NT2/D1 (cell line): ENCODE measurements at regions not wholly inside any gene's neighbourhood (a gene's known extent, or its start where the extent isn't known, plus 50 kb on each side); places are given as distances from the start of the nearest gene placed in this dataset.
"Not testable (repeated sequence)": the region's sequence is repeated elsewhere in the genome, so short reads cannot be mapped to it uniquely, and the experiment has no call there.

ENCODE experiments used
- SUZ12 ChIP-seq: IDR thresholded peaks from 2 replicates; pipeline ENCODE4 v1.6.1; 2011; ENCODE audit not compliant: insufficient read length, insufficient read depth; ENCODE audit errors: extremely low read depth
- ZNF274 ChIP-seq: IDR thresholded peaks from 2 replicates; pipeline ENCODE4 v1.6.1; 2011; ENCODE audit warnings: mild to moderate bottlenecking, low read depth, low read length

GRCh38 chr1:70802625-70803024, 245.0 kb downstream of the PTGER3 start:
- not testable (repeated sequence) for TF ChIP-seq ZNF274, SUZ12
